ENCODE measurements at regions not wholly inside any gene's neighbourhood (a gene's known extent, or its start where the extent isn't known, plus 50 kb on each side); places are given as distances from the start of the nearest gene placed in this dataset.

GRCh38 chr21:32921632-32922230, 104.0 kb upstream of the OLIG2 start:
- no peak overlapping the region for H4K8ac ChIP-seq (ENCODE audit: low read depth in 2 of 2, low read length in 2 of 2)
- no peak overlapping the region for H2AK5ac ChIP-seq (ENCODE audit: low read depth, low read length)
- no peaks in the 10 kb centered on the region for H3K4me1 ChIP-seq (ENCODE audit: control insufficient read depth, insufficient read depth, low read length)
- in situ Hi-C loops (cut with MboI; ENCODE audit: low sequenced_read_pairs), result no loop called here
- intact Hi-C loops (cut with micrococcal nuclease), result no loop called here
- no peak overlapping the region for H2AFZ ChIP-seq (replicated peaks; ENCODE audit: low read length, poor library complexity)
- no peaks in the 10 kb centered on the region for H3K9me3 ChIP-seq (ENCODE audit: control insufficient read depth, insufficient read depth, low read length)
- H3K4me3 ChIP-seq (ENCODE audit: insufficient read depth, low read depth, low read length), result no peak overlapping the region
- H4K5ac ChIP-seq (ENCODE audit: low read depth, low read length), result no peak overlapping the region
- H3K4ac ChIP-seq (ENCODE audit: low read depth, low read length), result no peak overlapping the region
- H3K4me2 ChIP-seq (ENCODE audit: low read depth, low read length), result no peak overlapping the region
- H4K20me1 ChIP-seq (ENCODE audit: insufficient read depth, low read length), result no peaks in the 10 kb centered on the region
- H3K79me1 ChIP-seq (ENCODE audit: low read depth in 1 of 2, low read length in 2 of 2), result no peaks in the 10 kb centered on the region
- H2AK9ac ChIP-seq (replicated peaks; ENCODE audit: low read depth, low read length, poor library complexity), result no peak overlapping the region
- no peak overlapping the region for H4K91ac ChIP-seq (ENCODE audit: insufficient read depth, low read depth, low read length)
- POLR2A ChIA-PET (ENCODE audit: unreplicated experiment), result no interaction called here
- H3K56ac ChIP-seq (ENCODE audit: extremely low read depth, insufficient read depth, low read length), result no peak overlapping the region
- no peak overlapping the region for H3K9ac ChIP-seq (ENCODE audit: low read depth, low read length)
- H3K27me3 ChIP-seq (ENCODE audit: control insufficient read depth, insufficient read depth, low read length), result peaks cover 5% of the 10 kb centered on the region
- H2BK120ac ChIP-seq (ENCODE audit: low read depth, low read length), result no peak overlapping the region
- no peak overlapping the region for H3K23ac ChIP-seq (ENCODE audit: low read depth, low read length)
- no peak overlapping the region for H2BK20ac ChIP-seq (ENCODE audit: low read depth, low read length)
- CTCF ChIA-PET, result interaction anchor here (0.5 to 1.6 kb wide), 2 partner anchors 11 to 18 kb away, joined by 4 read pairs; no protein-coding TSS in a partner anchor
- no peak overlapping the region for H3K14ac ChIP-seq (replicated peaks; ENCODE audit: low read depth, low read length)
- H3K9me1 ChIP-seq (ENCODE audit: insufficient read depth, low read length), result no peaks in the 10 kb centered on the region
- no peaks in the 10 kb centered on the region for H3K36me3 ChIP-seq (ENCODE audit: control insufficient read depth, insufficient read depth, low read length)
- ATAC-seq (ENCODE audit: low read depth) (no peak), DNase-seq (peak; percentile 10)
- TF ChIP-seq MAFK (IDR thresholded peaks at IDR 0.05; ENCODE audit: low read depth, low read length) (no peak), USF2 (IDR thresholded peaks at IDR 0.05; ENCODE audit: low read depth, low read length) (no peak), RAD21 (IDR thresholded peaks at IDR 0.05; ENCODE audit: low read length) (no peak), CTCF (conservative IDR thresholded peaks at IDR 0.05; ENCODE audit: low read depth, low read length) (peak; percentile 24; the same call in 1 of the 2 replicates), BHLHE40 (IDR thresholded peaks at IDR 0.05; ENCODE audit: low read depth, low read length) (no peak), RFX5 (IDR thresholded peaks at IDR 0.05; ENCODE audit: low read depth, low read length) (no peak), CHD1 (IDR thresholded peaks at IDR 0.05; ENCODE audit: low read depth, low read length) (no peak), SMC3 (IDR thresholded peaks at IDR 0.05; ENCODE audit: low read depth, low read length) (peak; percentile 21; the same call in 1 of the 2 replicates)
- dilution Hi-C loops (cut with HindIII; ENCODE audit: low sequenced_read_pairs, unreplicated experiment), result no loop called here
- WGBS, 2 experiments (ENCODE audit: extremely low coverage in 2 of 2, insufficient read length in 1 of 2), result no CpG with 5 or more reads among the region's 7 CpGs
- no peak overlapping the region for H2BK5ac ChIP-seq (ENCODE audit: low read depth, low read length, poor library complexity, severe bottlenecking)
- no TSS peak for BruUV-seq (replicated peaks)
- no peak overlapping the region for H3K18ac ChIP-seq (ENCODE audit: low read depth, low read length)
- no peak overlapping the region for H2BK15ac ChIP-seq (ENCODE audit: low read depth, low read length)
- H3K27ac ChIP-seq (ENCODE audit: insufficient read depth, low read length), result no peak overlapping the region

Measured in IMR-90 (cell line).